ENCODE measurements at regions not wholly inside any gene's neighbourhood (a gene's known extent, or its start where the extent isn't known, plus 50 kb on each side); places are given as distances from the start of the nearest gene placed in this dataset.
"Not testable (repeated sequence)": the region's sequence is repeated elsewhere in the genome, so short reads cannot be mapped to it uniquely, and the experiment has no call there.

GRCh38 chr5:62222305-62222704 lies 83.7 kb upstream of the KIF2A start:
- DNase-seq; intact Hi-C loops (cut with DNase I): not testable (repeated sequence)

DNA sequence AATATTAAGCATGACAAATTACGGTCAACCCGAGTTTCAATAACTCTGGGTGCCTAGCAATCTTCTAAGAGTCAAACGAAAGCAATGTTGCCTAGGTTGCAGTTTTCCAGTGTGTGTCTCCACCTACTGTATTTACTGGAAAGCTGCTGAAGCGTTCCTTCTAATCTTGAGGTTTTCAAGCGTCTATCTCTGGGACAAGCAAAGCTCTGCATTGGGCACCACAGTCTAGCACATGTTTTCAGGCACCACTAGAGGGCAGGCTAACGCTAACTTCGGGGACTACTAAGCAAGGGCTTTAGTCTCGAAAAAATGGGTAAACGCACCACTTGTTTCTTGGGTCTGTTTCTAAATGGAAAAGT lies 82.7 kb upstream of the KIF2A start:
- intact Hi-C loops (cut with DNase I), result not testable (repeated sequence)
- DNase-seq, result peak; percentile 59 to 97 (median 82)

GRCh38 chr5:62224987-62225601 lies 80.9 kb upstream of the KIF2A start:
- DNase-seq, result not testable (repeated sequence)
- intact Hi-C loops (cut with DNase I), result loop anchor here (2.0 kb wide), 1 partner anchor 130 kb away; no protein-coding TSS in a partner anchor

- intact Hi-C loops (cut with DNase I); DNase-seq: not testable (repeated sequence)
These were observed 75.1 kb upstream of the KIF2A start for GRCh38 chr5:62230876-62231388.

GRCh38 chr5:62231576-62231975 lies 74.4 kb upstream of the KIF2A start:
- intact Hi-C loops (cut with DNase I), result no loop called here
- DNase-seq, result no peak

DNA sequence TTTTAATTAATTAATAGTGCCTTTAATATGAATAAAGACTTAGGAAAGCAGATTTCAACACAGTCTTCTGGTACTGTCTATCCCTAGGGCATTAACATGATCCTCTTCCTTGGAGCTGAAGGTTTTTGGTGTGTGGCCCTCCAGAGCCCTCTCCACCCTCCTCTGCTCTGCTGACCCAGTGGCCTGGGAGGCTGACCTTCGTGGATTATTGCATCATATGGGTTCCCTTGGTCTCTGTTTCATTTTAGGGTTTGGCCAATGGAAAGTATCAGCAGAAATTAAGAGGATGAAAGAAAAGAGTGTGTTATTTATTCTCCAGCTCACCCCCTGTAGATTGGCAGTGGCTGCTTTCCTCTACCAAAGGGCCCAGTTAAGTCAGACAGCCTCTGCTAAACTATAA lies 73.8 kb upstream of the KIF2A start:
- intact Hi-C loops (cut with DNase I); DNase-seq: not testable (repeated sequence)

DNA sequence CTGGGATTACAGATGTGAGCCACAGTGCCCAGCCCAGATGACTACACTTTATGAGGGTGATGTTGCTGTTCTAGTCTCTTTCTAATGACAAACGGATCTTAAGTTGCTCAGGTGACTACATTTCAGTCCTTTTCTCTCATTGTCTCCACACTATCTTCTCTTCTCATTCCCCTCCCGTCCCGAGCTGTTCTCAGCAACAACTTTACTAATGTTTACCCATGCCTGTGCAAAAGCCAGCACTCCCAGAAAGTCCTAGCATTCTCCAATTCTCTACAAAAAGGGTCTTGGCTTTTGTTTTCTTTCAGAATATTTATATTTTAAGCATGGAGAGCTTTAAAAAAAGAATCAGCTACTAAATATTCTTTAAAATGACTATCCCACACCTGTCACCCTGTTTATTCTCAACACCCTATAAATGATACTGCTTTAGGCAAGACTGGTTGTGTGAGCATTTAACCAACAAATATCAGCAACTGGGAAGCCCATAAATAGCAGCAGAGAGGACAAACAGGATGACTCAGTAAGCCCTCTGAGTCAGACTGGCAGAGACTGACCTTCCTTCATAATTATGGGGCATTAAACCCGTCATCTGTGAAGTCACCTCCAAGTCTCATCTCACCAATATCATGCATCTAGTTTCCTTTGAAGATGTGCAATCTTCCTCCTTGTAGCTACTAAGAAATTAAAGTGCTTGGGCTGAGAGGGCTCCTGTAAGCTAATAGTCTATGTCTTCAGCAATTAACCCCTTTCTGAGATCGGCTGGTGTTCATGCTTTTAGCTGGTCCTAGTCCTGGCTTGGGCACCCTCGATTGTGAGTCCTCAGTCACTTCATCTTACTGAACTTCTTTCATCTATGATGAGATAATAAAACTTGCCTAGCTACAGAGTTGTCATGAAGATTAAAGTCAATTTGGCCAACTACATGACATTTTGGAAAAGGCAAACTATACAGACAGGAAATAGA lies 72.6 kb upstream of the KIF2A start:
- intact Hi-C loops (cut with DNase I); DNase-seq: not testable (repeated sequence)

DNA sequence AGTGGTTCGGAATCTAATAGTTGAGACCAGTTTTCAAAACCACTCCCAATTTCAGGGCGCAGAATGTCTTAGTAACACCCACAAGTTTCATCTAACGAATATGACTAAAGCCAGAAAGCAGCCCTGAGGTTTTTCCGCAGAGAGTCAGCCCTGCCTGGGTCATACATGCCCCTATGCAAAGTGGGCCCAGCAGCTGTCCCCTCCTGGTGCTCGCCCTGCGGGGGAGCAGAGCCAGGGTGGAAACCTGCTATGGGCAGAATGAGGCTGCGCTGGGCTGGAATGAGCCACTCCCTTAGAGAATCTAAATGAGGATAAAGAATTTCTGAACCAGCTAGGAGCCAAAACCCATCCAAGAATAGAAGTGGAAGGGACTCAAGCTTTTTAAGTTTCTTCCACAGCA lies 69.4 kb upstream of the KIF2A start:
- intact Hi-C loops (cut with DNase I), result not testable (repeated sequence)
- DNase-seq, result peak in 4 of 10 donors; percentile 8 to 79 (median 43)

- DNase-seq; intact Hi-C loops (cut with DNase I): not testable (repeated sequence)
These were observed 68.1 kb upstream of the KIF2A start for GRCh38 chr5:62237944-62238343.

- DNase-seq; intact Hi-C loops (cut with DNase I): not testable (repeated sequence)
These were observed 67.4 kb upstream of the KIF2A start for GRCh38 chr5:62238584-62238983.

DNA sequence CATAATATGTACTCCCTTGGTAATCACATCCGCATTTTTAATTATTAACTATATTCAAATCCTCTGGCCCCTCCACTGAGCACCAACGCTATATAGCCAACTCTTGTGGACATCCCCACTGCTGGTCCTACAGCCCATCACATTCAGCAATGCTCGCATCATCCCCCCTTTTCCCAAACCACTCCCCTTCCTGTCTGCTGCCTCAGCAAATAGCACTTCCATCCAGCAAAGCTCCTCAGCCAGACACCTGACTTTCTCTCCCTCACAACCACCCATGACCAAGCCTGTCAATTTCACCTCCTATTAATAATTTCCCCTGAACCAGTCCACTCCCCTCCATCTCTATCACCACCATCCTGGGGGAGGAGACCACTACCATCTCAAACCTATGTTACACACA lies 65.5 kb upstream of the KIF2A start:
- DNase-seq; intact Hi-C loops (cut with DNase I): not testable (repeated sequence)

GRCh38 chr5:62242000-62242399 lies 64.0 kb upstream of the KIF2A start:
- DNase-seq; intact Hi-C loops (cut with DNase I): not testable (repeated sequence)

DNA sequence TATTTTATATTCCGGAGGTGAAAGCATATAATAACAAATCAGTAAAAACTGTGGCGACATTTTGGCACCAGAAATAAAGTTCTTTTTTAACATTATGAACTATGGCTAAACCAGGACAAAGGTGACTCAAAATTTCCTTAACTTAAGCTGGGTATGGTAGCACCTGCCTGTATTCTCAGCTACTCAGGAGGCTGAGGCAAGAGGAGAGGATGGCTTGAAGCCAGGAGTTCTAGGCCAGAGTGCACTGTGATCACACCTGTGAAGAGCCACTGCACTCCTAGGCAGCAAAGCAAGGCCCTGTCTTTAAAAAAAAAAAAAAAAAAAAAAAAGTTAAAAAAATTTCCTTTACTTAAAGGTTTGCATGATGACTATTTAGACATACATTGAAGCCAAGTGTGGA lies 63.0 kb upstream of the KIF2A start:
- intact Hi-C loops (cut with DNase I); DNase-seq: not testable (repeated sequence)

DNA sequence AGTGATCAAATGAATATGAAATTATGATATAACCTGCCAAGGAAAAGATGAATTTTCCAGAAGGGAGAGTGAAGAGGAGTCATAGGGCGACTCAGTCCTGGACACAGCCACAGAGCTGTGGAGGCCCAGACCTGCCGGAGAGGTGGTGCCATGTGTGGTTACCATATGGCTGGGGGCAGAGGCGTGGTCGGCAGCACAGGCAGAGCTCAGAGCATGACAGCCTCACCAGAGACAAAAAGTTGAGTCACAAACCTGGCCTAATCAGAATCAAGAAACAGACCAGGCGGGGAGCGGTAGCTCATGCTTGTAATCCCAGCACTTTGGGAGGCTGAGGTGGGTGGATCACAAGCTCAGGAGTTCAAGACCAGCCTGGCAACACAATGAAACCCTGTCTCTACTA lies 57.8 kb upstream of the KIF2A start:
- DNase-seq; intact Hi-C loops (cut with DNase I): not testable (repeated sequence)

DNA sequence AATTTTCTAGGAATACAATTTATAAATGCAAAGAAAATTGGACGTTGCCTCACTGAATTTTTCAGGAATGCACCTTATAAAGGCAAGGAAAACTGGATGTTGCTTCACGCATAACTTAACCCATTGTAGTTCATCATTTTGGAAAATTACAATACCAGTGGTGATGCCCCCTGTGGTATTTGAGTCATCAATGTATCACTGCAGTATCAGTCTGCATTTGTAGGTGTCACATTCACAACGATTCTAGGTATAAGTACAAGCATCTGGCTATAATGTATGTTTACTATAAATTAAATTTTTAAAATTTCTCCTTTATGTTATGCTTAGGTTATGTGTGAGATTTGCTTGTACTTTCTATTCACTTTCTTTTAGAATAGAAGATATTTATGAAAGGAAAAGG lies 55.9 kb upstream of the KIF2A start:
- DNase-seq; intact Hi-C loops (cut with DNase I): not testable (repeated sequence)

DNA sequence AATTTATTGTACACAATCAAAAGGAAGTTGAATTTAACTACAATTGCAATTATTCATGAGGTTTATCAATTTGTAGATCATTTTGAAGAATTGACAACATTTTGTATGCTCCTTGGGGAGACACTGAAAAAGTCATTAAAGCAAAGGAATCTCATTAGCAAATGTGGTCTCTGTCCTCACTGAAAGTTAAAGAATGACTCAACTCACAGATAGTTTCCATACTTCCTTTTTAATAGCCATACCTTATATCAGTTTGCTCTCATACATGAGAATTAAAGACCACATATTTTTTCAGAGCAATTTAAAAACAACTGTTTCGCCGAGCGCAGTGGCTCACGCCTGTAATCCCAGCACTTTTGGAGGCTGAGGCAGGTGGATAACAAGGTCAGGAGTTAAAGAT lies 55.1 kb upstream of the KIF2A start:
- DNase-seq; intact Hi-C loops (cut with DNase I): not testable (repeated sequence)

- DNase-seq; intact Hi-C loops (cut with DNase I): not testable (repeated sequence)
These were observed 53.5 kb upstream of the KIF2A start for GRCh38 chr5:62252519-62252918.

DNA sequence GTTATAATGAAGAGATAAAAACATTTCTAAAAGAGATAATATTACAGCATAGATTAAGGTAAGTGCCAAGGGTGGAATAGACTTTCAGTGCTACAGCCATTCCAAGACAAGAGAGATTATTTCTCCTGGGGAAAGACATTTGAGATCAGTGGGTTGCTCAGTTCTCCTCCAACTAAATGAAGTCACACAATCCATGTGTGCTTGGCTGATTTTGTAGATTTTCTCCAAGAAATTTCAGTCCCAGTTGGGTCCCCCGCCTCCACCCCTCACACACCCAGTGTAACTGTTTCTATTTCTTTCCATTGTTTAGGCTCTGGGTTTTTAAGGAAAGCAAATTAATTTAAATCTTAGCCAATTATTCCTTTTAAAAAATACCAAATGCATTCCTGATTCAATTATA lies 50.5 kb upstream of the KIF2A start:
- intact Hi-C loops (cut with DNase I); DNase-seq: not testable (repeated sequence)

- no peak for DNase-seq
These were observed 49.6 kb upstream of the KIF2A start for GRCh38 chr5:62256161-62257019.

More at GRCh38 chr5:62256161-62257019, 49.6 kb upstream of the KIF2A start:
- intact Hi-C loops (cut with DNase I), result no loop called here

Measured in posterior cingulate gyrus (tissue), 11 donors.